ENCODE measurements at regions not wholly inside any gene's neighbourhood (a gene's known extent, or its start where the extent isn't known, plus 50 kb on each side); places are given as distances from the start of the nearest gene placed in this dataset.

- no peak for DNase-seq
Measured at GRCh38 chr3:124201226-124201625, 209.3 kb upstream of the ROPN1 start.

- DNase-seq, result no peak
Measured at GRCh38 chr3:124201786-124202185, 209.9 kb upstream of the ROPN1 start.

GRCh38 chr3:124202754-124203153 is 210.8 kb upstream of the ROPN1 start:
- DNase-seq, result no peak

GRCh38 chr3:124203292-124203691 is 211.4 kb upstream of the ROPN1 start:
- DNase-seq, result no peak

GRCh38 chr3:124206225-124207055 is 214.5 kb upstream of the ROPN1 start:
- no peak for DNase-seq

- DNase-seq, result no peak
Measured at GRCh38 chr3:124207077-124207476, 215.2 kb upstream of the ROPN1 start.

GRCh38 chr3:124207873-124208485 is 216.1 kb upstream of the ROPN1 start:
- no peak for DNase-seq

GRCh38 chr3:124209426-124209825 is 217.5 kb upstream of the ROPN1 start:
- no peak for DNase-seq

- DNase-seq, result no peak
Measured at GRCh38 chr3:124210899-124211298, 219.0 kb upstream of the ROPN1 start.

GRCh38 chr3:124213641-124214040 is 221.7 kb upstream of the ROPN1 start:
- no peak for DNase-seq

GRCh38 chr3:124217542-124217941 is 225.6 kb upstream of the ROPN1 start:
- peak; percentile 3 to 11 for DNase-seq

GRCh38 chr3:124221422-124221821 is 229.5 kb upstream of the ROPN1 start:
- no peak for DNase-seq

GRCh38 chr3:124223853-124224252 is 231.9 kb upstream of the ROPN1 start:
- DNase-seq, result no peak

GRCh38 chr3:124227150-124227630 is 235.3 kb upstream of the ROPN1 start:
- no peak for DNase-seq

- no peak for DNase-seq
Measured at GRCh38 chr3:124229420-124229819, 237.5 kb upstream of the ROPN1 start.

- DNase-seq, result no peak
Measured at GRCh38 chr3:124229836-124230235, 237.9 kb upstream of the ROPN1 start.

- DNase-seq, result no peak
Measured at GRCh38 chr3:124230432-124230831, 238.5 kb upstream of the ROPN1 start.

- DNase-seq, result no peak
Measured at GRCh38 chr3:124230998-124231397, 239.1 kb upstream of the ROPN1 start.

GRCh38 chr3:124234852-124235252 is 242.9 kb upstream of the ROPN1 start:
- DNase-seq, result no peak

GRCh38 chr3:124235446-124235845 is 243.5 kb upstream of the ROPN1 start:
- no peak for DNase-seq

GRCh38 chr3:124243177-124243859 is 251.4 kb upstream of the ROPN1 start:
- DNase-seq, result no peak

- no peak for DNase-seq
Measured at GRCh38 chr3:124246376-124246775, 254.5 kb upstream of the ROPN1 start.

GRCh38 chr3:124246949-124247348 is 255.0 kb upstream of the ROPN1 start:
- DNase-seq, result no peak
